HL-60/S4 treated with retinoic acid at 250 ng/mL for 4 days and 3 days (cell line): ENCODE measurements at regions not wholly inside any gene's neighbourhood (a gene's known extent, or its start where the extent isn't known, plus 50 kb on each side); places are given as distances from the start of the nearest gene placed in this dataset.

Experiments
- in situ Hi-C: fragments of 300-500 bp; cut with MboI; formaldehyde crosslinking; loops from 2 replicates; pipeline ENCODE4 v1.7.0; 2022; ENCODE audit warnings: low sequenced_read_pairs

DNA sequence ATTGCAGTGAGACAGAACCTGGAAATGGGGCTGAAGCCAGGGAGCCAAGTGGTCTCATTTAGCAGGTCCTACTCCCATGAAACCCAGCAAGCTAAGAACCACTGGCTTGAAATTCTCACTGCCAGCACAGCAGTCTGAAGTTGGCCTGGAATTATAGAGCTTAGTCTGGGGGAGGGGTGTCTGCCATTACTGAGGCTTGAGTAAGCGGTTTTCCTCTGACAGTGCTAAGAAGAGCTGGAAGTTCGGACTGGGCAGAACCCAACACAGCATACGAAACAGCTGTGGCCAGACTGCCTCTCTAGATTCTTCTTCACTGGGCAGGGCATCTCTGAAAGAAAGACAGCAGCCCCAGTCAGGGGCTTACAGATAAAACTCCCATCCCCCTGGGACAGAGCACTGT, 305.7 kb upstream of the SETBP1 start:
- in situ Hi-C loops: no loop called here

DNA sequence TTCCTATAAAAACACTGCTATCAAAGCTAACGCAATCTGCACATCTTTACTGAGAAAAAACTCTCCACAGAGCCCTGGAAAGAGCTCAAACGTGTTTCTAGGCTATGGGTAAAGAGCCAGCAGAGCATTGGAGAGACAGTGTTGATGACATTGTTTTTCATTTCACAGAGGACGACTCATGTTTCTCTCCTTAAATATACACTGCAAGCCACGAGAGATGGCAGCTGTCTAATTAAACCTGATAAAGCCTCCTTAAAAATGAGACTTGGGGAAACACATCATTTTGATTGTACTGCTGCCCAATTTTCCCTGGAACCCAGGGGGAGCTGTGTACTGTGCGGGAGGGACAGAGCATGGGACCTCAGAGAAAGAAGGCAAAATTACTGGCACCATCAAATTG, 294.3 kb upstream of the SETBP1 start:
- in situ Hi-C loops: no loop called here

DNA sequence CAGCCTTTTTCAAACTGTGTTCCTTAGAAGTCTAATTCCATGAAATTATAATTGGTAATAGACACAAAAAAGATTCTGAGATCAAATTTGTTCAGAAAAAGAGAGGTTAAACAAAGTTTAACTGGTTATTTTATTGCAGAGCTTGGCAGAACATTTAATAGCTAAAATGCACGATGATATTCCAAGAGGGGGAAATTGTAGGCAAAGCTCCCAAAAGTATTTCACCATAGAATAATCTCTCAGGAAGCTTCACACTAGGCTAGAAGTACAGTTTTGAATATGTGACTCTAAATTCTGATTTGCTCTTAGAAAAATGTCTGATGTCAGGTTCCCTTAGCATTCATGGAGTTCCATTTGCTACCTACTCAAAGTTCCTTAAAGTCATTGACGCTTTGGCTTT, 292.4 kb upstream of the SETBP1 start:
- in situ Hi-C loops: no loop called here

DNA sequence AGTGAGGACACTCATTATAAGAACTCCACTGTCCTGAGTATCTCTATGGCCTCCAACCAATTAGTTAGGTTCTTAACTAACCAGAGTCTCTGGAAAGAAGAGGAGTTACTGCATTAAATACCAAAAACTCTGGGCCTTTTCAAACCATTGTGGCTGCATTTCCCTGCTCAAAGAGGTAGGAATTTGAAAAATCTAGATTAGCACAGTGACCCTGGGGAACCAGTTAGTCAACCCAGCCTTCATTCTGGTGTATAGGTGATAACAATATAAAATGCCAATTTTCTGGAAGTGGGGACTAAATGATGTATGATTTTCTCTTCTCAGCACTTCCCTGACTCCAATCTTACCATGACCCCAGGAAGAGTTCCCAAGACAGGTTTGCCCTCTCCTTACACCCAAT, 287.8 kb upstream of the SETBP1 start:
- in situ Hi-C loops: no loop called here

DNA sequence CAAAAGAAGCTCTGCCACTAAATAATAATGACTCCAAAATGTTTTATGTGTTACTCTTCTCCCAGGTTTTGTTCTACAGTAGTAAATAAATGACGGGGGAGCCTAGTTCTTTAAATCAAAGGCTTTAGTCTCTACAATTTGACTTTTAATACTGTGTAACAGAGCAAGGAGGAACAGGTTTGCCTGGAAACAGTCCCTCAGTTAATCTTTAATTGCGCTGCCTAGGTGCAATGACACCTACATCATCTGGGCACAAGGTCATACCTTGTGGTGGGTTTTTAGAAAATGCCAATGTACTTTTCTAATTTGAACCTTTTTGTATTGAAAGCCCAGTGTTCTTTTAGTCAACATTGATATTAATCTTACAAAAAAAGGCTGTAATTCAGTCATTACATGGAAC, 287.3 kb upstream of the SETBP1 start:
- in situ Hi-C loops: no loop called here

DNA sequence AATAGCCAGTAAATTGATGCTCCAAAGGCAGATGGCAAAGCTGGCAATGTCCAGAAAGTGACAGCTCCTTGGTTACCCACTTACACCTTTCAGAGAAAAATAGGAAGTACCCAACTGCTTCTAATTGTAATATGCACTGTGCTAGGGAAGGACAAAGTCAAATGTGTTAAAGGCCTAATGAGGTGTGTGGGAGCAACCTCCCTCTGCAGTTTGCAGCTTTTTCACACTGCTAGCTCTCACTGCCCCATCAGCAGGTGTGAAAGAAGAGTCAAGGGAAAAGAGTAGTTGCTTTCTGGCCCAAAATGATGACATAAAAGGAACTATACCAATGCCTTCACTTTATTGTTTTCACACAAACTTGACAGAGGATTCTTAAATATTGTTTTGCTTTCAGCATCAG, 284.1 kb upstream of the SETBP1 start:
- in situ Hi-C loops: no loop called here

DNA sequence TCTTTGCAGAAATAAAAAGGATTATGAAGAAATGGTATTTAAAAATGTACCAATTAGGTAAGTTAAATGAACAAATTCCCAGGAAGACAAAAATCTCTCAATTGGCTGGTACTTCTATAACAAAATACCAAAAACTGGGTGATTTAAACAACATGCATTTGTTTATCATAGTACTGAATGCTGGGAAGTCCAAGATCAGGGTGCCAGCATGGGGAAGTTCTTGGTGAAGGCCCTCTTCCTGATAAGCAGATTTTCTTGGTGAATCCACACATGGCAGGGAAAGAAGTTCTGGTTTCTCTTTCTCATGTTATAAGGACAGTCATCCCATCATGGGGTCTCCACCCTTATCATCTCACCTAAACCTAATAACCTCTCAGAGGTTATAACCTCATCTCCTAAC, 271.6 kb upstream of the SETBP1 start:
- in situ Hi-C loops: no loop called here

DNA sequence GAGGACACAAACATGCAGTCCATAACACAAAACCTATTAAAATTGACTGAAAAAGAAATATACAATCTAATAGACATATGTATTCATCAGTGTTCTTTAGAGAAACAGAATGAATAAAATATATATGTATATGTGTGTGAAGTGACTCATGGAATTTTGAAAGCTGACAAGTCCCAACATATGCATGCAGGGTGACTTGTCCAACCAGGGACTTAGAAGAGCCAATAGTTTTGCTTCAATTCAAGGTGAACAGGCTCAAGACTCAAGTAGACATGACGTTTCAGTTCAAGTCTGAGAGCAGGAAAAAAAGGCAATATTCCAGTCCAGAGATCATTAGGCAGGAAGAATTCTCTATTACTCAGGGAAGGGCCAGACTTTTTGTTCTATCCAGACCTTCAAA, 271.2 kb upstream of the SETBP1 start:
- in situ Hi-C loops: no loop called here

DNA sequence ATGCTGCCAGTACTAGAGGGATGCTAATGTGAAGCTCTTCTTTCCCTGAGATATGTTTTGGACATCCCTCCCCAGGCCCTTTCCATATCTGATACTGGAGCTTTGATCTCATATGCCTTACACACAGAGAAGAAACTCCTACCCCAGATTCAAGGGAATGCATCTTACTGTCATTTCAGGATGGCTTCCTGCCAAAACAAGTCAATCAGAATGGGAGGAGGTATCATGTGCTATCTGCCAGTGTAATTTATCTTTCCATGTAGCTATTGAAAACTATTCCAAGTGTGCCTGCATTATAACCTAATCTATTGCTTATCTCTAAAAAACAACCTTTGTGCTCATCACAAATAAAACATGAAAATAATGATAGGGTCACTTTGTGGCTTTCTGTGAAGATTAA, 269.9 kb upstream of the SETBP1 start:
- in situ Hi-C loops: no loop called here

DNA sequence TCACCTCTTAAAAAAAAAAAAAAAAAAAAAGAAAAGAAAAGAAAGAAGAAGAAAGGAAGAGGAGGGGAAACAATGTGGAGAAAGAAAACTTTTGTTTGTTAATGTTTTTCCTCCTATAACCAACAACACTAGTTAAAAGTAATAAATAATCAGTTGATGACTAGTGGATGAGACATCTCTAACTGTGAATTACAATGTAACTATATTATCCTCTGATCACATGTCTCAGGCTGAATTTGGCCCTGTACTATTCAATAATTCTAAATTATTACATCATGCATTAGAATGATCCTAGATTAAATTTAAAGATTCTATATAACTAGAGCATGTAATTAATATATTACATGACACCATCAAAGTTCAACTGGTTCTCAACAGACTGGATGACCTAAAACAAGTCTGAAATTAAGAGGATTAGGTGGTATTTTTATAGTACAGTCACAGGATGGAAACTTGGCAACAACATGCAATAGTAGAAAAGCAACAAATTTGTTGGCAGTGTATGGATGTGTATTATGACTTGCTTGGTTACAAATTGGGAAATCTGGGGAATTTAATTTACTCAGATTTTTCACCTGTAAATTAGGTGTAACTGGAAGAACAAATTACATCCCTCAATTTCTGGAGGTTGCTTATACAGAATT, 269.3 kb upstream of the SETBP1 start:
- in situ Hi-C loops: no loop called here

DNA sequence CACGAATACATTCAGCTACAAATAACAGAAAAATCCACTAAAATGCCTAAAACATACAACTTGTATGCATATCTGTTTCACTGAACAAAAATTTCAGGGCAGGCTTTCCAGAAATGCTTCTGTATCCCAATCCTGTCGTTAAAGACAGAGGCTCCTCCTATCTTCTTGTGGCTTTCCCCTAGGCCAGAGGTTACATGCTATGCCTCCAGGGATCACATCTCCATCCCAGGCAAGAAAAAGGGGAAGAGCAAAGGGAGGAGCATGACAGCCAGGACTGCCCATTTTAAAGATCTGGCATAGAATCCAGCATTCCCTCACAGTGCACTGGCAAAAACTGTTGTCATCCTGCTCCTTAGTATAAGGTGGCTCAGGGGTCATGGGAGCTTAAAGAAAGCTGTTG, 268.7 kb upstream of the SETBP1 start:
- in situ Hi-C loops: no loop called here

DNA sequence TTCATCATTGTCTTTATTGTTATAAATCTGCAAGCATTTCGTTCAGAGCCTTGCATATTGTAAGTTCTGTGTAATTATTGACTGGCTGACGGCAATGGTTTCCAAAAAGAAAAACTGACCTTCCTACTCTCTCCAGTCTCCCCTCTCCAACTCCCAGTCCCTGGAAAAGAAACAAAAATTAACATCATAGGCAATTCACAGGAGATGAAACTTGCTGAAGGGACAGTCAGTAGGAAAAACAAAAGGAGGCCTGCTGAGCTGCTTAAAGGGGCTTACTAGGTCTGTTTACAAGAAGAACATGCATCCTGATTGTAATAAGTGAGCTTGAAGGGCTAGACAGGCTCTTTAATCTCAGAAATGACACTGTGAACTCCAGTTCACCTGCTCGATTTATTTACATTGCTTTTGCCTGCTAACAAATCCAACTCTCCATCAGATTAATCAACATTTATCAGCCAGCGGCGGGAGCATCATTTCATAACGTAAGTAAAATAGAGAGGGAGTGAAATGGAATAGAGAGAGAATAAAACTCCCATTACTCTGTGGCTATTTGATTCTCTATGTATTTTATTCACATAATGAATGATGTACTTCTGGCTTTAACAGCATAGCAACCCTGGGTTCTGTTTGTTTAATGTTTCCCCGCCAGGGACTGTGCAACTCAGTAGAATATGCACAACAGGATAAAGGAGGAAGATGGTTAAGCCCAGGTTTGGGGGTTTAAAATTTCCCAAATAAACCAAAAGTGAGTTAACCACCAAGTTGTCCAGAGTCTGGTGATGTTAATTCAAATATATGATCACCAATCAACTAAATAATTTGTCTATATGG, 256.7 kb upstream of the SETBP1 start:
- in situ Hi-C loops: no loop called here

DNA sequence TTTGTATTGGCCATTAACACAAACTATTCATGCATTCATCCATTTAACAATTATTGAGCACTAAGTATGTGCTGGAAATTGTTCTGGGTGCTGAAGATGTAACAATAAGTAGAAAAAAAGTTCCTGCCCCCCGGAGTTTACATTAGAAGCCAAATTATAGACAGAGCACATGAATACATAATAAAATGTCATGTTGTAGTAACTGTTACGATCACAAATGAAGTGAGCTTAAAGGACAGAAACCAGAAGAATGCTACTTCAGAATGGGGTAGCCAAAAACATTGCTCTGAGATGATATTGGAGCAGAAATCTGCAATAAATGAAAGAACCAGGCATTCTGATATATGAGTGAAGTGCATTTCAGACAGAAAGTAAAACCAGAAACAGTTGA, 256.0 kb upstream of the SETBP1 start:
- in situ Hi-C loops: no loop called here

DNA sequence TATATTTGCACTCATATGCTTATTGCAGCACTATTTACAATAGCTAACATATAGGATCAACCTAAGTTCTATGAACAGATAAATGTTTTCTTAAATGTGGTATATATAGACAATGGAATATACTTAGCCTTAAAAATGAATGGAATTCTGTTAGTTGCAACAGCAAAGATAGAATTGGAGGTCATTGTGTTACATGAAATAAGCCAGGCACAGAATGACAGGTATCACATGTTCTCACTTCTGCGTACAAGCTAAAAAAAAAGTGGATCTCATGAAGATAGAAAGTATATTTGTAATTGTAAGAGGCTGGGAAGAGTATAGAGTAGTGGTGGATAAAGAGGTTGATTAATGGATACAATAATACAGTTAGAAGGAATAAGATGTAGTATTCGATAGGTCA, 255.5 kb upstream of the SETBP1 start:
- in situ Hi-C loops: no loop called here

DNA sequence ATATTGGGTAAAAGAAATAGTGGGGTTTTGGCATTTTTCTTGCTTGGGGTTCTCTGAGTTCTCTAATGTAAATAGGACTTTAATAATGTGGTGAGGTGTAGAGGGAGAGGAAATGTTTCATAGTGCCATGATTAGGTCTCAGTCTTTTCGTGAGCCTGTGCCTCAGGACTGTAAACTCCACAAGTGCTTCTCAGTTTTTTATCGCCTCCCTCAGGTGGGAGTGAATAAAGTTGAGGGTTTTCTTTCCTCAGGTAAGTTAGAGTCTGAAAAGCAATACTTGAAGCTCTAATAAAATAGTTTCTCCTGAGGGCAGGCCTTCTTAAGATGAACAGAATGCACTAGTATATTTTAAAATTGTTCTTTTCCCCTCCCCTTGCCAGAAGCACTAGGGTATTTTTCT, 243.1 kb upstream of the SETBP1 start:
- in situ Hi-C loops: no loop called here

DNA sequence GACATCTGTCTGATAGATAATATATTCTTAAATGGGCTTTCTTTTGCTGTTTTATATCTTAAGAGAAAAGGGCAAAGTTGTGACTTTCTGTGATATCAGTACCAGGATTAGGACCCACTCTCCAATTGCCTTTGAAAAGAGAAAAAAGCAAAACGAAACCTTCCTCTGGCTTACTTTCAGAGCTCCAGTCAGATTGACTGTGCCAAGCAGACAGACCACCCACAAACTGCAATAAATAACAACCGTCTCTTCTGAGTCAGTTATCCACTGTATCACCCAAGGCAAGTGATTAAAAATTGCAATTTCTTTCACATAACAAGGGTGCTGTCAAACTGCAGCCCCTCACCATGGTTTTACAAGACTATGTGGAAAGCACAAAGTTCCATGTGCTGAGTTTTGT, 230.5 kb upstream of the SETBP1 start:
- in situ Hi-C loops: no loop called here

DNA sequence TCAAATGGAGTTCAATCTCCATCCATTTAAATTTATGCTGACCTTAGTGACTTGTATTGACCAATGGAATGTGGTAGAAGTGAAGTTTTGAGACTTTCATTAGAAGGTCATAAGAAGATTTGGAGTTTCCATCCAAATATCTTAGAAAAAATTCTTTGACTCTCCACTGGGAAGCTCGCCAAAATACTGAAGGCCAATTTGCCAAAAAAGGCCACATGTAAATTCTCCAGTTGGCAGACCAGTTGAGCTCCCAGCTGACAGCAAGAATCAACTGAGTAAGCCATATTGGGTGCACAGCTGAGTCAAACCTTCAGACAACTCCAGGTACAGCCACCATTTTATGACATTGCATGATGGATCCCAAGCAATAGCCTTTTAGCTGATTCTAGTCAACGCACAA, 228.3 kb upstream of the SETBP1 start:
- in situ Hi-C loops: no loop called here

DNA sequence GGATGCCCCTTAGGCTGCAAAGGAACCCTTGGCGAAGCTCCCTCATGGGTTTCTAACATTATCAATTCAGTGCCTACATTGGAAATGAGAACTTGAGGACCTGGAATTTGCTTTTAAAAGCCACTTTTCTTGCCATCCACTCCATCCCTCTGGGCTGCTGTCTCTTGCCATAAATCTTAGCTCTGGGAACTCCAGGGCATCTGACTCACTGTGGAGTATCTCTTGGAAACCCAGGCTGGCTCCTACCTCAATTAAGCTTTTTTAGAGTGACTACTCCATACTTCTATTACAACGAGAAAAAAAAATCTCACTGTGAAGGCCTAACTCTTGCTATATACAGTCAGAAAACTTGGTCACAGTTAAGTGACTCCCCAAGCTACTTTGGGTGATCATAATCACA, 227.2 kb upstream of the SETBP1 start:
- in situ Hi-C loops: no loop called here

DNA sequence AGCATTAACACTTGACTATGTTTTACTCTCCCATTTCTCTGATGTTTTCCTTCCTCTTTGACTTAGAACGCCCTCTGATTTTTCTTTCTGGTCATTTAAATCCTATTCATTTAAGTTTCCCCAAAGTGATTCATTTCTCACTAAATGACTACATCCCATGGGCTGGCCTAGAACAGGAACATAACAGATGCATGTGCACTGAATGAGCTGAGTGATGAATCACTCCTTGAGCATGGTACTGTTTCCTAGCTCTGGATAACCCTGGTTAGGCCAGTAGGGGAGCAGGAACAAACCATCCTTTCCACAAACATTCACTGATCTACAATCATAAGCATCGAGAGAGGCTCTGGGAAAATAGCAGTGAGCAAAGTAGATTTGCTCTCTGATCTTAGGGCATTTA, 221.9 kb upstream of the SETBP1 start:
- in situ Hi-C loops: no loop called here

DNA sequence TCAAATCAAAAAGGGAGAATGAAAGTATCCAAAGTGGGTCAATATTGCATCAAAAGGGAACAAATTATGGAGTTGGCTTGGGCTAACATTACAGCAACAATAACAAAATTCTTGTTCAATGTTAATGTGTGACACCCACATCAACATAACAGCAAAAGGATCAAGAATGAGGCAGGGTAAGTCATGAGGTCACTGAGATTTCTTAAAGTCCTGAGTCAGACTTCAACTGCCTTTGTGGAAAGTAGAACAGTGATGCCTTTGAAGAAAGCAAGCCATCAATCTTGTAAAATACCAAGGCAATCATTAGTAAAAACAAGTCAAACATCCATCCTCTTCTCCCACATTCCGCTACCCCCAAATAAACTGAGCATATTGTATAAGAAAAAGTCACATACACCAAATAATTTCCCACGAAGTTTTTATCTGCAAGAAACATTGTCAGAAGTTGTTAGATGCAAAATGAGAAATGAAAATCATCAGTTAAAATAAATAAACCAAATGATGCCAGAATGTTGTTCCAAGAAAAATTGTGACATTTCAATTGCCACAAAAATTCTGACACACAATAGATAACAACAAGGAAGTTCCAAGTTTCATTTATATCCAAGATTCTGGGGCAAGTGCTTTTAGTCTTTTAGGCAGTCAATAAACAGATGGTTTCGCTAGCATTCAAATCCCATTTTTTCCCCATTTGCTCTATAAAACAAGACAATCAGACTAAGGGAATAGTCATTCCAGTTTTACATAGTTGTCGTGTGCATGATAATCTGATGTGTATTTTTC, 216.1 kb upstream of the SETBP1 start:
- in situ Hi-C loops: no loop called here

DNA sequence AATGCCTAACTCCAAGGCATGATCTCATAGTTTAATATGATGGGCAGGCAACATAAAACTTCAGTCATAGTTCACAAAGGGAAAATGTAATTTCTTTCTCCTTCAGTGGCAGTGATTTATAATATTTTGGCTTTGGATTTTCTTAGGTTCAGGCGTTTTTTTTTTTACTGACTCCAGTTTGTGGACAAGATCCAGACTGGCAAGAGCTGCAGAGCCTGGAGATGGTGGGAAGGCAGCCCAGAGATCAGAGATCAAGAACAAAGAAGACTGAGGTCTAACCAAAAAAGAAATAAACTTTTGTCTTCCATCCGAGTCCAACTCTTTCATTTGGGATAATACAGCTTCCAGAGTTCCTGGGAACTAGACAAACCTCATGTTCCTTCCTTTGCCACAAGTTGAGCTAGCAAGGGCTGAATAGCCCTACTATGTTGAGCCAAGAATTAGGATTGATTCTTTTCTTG, 215.3 kb upstream of the SETBP1 start:
- in situ Hi-C loops: no loop called here

DNA sequence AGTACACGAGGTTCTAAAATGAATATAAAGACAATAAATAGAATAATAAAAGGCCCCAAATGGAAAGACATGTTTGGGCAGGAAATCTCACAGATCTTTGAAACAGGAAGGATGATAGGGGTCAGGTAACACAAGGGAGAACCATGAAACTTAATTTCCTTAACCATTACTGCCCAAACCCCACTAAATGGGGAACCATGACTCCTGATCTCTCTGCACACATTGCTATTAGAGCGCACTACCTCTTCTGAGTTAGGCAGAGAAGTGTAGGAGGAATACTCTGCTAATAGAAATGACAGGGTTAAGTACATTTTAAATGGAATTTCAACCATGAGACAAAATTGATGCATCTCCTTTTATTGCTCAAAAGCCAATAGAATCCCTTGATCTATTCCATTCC, 213.7 kb upstream of the SETBP1 start:
- in situ Hi-C loops: no loop called here
